DOHH2 (cell line): ENCODE measurements at regions not wholly inside any gene's neighbourhood (a gene's known extent, or its start where the extent isn't known, plus 50 kb on each side); places are given as distances from the start of the nearest gene placed in this dataset.

ENCODE experiments used
- H3F3A ChIP-seq: fragments of 200-600 bp; sonication (generic), shearing (Covaris generic); 2 replicates; pipeline ENCODE4 v1.6.0; 2016; ENCODE audit warnings: antibody characterized with exemption, mild to moderate bottlenecking; ENCODE audit not compliant: control insufficient read depth, insufficient read depth
- H3K27ac ChIP-seq: fragments of 200-600 bp; sonication (generic); 2 replicates; pipeline ENCODE4 v1.5.1; 2014; ENCODE audit warnings: low read depth, mild to moderate bottlenecking, low read length, moderate library complexity
- H3K27me3 ChIP-seq: fragments of 200-600 bp; sonication (generic); 2 replicates; pipeline ENCODE4 v1.6.1; 2014; ENCODE audit warnings: mild to moderate bottlenecking, low read length, mixed read lengths; ENCODE audit not compliant: control insufficient read depth
- H3K36me3 ChIP-seq: fragments of 200-600 bp; sonication (generic); 2 replicates; pipeline ENCODE4 v1.6.1; 2014; ENCODE audit warnings: mild to moderate bottlenecking, low read length, moderate library complexity, mixed read lengths; ENCODE audit not compliant: control insufficient read depth
- H3K4me1 ChIP-seq: fragments of 200-600 bp; sonication (generic); 2 replicates; pipeline ENCODE4 v1.6.1; 2014; ENCODE audit warnings: mild to moderate bottlenecking, low read length, mixed read lengths; ENCODE audit not compliant: control insufficient read depth
- H3K4me2 ChIP-seq: fragments of 200-600 bp; sonication (generic); 2 replicates; pipeline ENCODE4 v1.6.0; 2014; ENCODE audit warnings: mild to moderate bottlenecking, low read length, moderate library complexity
- H3K4me3 ChIP-seq: fragments of 200-600 bp; sonication (generic); 2 replicates; pipeline ENCODE4 v1.5.1; 2014; ENCODE audit warnings: mild to moderate bottlenecking, low read length, mixed read lengths
- H3K79me2 ChIP-seq: fragments of 200-600 bp; sonication (generic); 2 replicates; pipeline ENCODE4 v1.6.1; 2014; ENCODE audit warnings: mild to moderate bottlenecking, low read length, mixed read lengths; ENCODE audit not compliant: control insufficient read depth
- H3K9me2 ChIP-seq: fragments of 200-600 bp; sonication (generic); replicated peaks from 2 replicates; pipeline ENCODE4 v1.6.1; 2014; ENCODE audit warnings: mild to moderate bottlenecking, low read length, mixed read lengths; ENCODE audit not compliant: control insufficient read depth
- H3K9me3 ChIP-seq: fragments of 200-600 bp; sonication (generic); 2 replicates; pipeline ENCODE4 v1.6.1; 2014; ENCODE audit warnings: antibody characterized with exemption, low read length, mixed read lengths; ENCODE audit not compliant: control insufficient read depth, insufficient read depth
- H4K20me1 ChIP-seq: fragments of 200-600 bp; sonication (generic); 2 replicates; pipeline ENCODE4 v1.6.0; 2014; ENCODE audit warnings: low read depth, mild to moderate bottlenecking, antibody characterized with exemption, low read length, moderate library complexity; ENCODE audit not compliant: control insufficient read depth, insufficient read depth
- EZH2phosphoT487 ChIP-seq: fragments of 200-600 bp; sonication (generic); IDR thresholded peaks from 2 replicates; pipeline ENCODE4 v1.6.1; 2017; ENCODE audit warnings: borderline replicate concordance, mild to moderate bottlenecking, antibody characterized with exemption, low read length, moderate library complexity, mixed read lengths
- TF ChIP-seq, protein P1 (sequence below): fragments of 200-600 bp; sonication (generic); IDR thresholded peaks from one replicate; pipeline ENCODE4 v1.5.1; 2014; ENCODE audit warnings: antibody characterized with exemption, mild to moderate bottlenecking, low read depth, low read length; ENCODE audit not compliant: poor library complexity, severe bottlenecking

DNA sequence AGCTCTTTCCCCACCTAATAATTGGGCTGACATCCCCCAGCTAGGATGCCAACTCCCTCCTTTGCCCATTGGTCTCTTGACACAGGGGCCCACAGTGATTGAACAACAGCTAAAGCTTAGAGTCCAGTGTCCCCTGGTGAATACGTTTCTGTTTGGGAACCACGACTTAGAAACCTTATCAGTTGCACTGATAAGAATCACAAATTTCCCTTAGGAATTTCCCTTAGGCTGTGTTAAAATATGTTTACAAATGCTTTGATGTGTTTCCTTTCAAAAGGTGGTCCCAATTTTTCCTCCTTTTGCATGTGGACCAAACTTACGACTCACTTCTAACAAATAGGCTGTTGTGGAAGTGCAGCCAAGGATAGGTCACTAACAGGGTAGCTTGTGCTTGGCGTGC lies 126.0 kb upstream of the INHBA start:
- H3K36me3 ChIP-seq, result no peaks in the 10 kb centered on the region
- no peak overlapping the region for H3K4me3 ChIP-seq
- H3K27ac ChIP-seq, result no peak overlapping the region
- H3F3A ChIP-seq, result no peaks in the 10 kb centered on the region
- no peaks in the 10 kb centered on the region for H3K27me3 ChIP-seq
- H4K20me1 ChIP-seq, result no peaks in the 10 kb centered on the region
- peaks cover 14% of the 10 kb centered on the region for H3K9me3 ChIP-seq
- H3K4me2 ChIP-seq, result no peak overlapping the region
- no peak for TF ChIP-seq EZH2phosphoT487
- TF ChIP-seq, protein P1, sequence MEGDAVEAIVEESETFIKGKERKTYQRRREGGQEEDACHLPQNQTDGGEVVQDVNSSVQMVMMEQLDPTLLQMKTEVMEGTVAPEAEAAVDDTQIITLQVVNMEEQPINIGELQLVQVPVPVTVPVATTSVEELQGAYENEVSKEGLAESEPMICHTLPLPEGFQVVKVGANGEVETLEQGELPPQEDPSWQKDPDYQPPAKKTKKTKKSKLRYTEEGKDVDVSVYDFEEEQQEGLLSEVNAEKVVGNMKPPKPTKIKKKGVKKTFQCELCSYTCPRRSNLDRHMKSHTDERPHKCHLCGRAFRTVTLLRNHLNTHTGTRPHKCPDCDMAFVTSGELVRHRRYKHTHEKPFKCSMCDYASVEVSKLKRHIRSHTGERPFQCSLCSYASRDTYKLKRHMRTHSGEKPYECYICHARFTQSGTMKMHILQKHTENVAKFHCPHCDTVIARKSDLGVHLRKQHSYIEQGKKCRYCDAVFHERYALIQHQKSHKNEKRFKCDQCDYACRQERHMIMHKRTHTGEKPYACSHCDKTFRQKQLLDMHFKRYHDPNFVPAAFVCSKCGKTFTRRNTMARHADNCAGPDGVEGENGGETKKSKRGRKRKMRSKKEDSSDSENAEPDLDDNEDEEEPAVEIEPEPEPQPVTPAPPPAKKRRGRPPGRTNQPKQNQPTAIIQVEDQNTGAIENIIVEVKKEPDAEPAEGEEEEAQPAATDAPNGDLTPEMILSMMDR, result no peak
- H3K4me1 ChIP-seq, result no peaks in the 10 kb centered on the region
- no peaks in the 10 kb centered on the region for H3K9me2 ChIP-seq
- no peaks in the 10 kb centered on the region for H3K79me2 ChIP-seq

- Histone ChIP-seq H3K79me2 (no peaks in the 10 kb centered on the region), H3K27me3 (no peaks in the 10 kb centered on the region), H3K27ac (no peak overlapping the region), H3K4me2 (no peak overlapping the region), H3K9me3 (peaks cover 14% of the 10 kb centered on the region), H3K4me1 (no peaks in the 10 kb centered on the region), H3K36me3 (no peaks in the 10 kb centered on the region), H3K4me3 (no peak overlapping the region), H3F3A (no peaks in the 10 kb centered on the region), H3K9me2 (no peaks in the 10 kb centered on the region), H4K20me1 (no peaks in the 10 kb centered on the region)
- no peak for TF ChIP-seq EZH2phosphoT487
- TF ChIP-seq, protein P1, result no peak
Observed at GRCh38 chr7:41826641-41827040, 123.8 kb upstream of the INHBA start.

- H4K20me1 ChIP-seq, result no peaks in the 10 kb centered on the region
- H3K4me1 ChIP-seq, result no peaks in the 10 kb centered on the region
- peaks cover 11% of the 10 kb centered on the region for H3K9me3 ChIP-seq
- H3K9me2 ChIP-seq, result no peaks in the 10 kb centered on the region
- H3K79me2 ChIP-seq, result no peaks in the 10 kb centered on the region
- no peaks in the 10 kb centered on the region for H3F3A ChIP-seq
- H3K27me3 ChIP-seq, result no peaks in the 10 kb centered on the region
- H3K36me3 ChIP-seq, result no peaks in the 10 kb centered on the region
- TF ChIP-seq, protein P1, result no peak
- no peak for TF ChIP-seq EZH2phosphoT487
- no peak overlapping the region for H3K4me3 ChIP-seq
- no peak overlapping the region for H3K27ac ChIP-seq
- no peak overlapping the region for H3K4me2 ChIP-seq
Observed at GRCh38 chr7:41825927-41826480, 123.1 kb upstream of the INHBA start.
